Glomerular visceral epithelial cell (primary cell): ENCODE measurements at regions not wholly inside any gene's neighbourhood (a gene's known extent, or its start where the extent isn't known, plus 50 kb on each side); places are given as distances from the start of the nearest gene placed in this dataset.

ENCODE experiments used
- DNase-seq: peaks from one replicate; pipeline ENCODE4 v3.0.0-alpha.2; 2016; ENCODE audit errors: extremely low spot score

- no peak for DNase-seq
Measured at GRCh38 chr18:69216321-69216720, 184.4 kb upstream of the DOK6 start.

GRCh38 chr18:69217196-69218000 lies 183.3 kb upstream of the DOK6 start:
- no peak for DNase-seq

GRCh38 chr18:69220529-69220928 lies 180.2 kb upstream of the DOK6 start:
- no peak for DNase-seq

GRCh38 chr18:69222089-69222488 lies 178.6 kb upstream of the DOK6 start:
- DNase-seq: no peak

- DNase-seq: no peak
Measured at GRCh38 chr18:69226971-69227370, 173.7 kb upstream of the DOK6 start.

- DNase-seq: no peak
Measured at GRCh38 chr18:69230204-69230603, 170.5 kb upstream of the DOK6 start.

- DNase-seq: no peak
Measured at GRCh38 chr18:69233465-69234054, 167.1 kb upstream of the DOK6 start.

- no peak for DNase-seq
Measured at GRCh38 chr18:69239849-69240674, 160.6 kb upstream of the DOK6 start.

GRCh38 chr18:69246027-69246426 lies 154.7 kb upstream of the DOK6 start:
- DNase-seq: no peak

- no peak for DNase-seq
Measured at GRCh38 chr18:69250305-69251151, 150.2 kb upstream of the DOK6 start.

GRCh38 chr18:69257861-69258458 lies 142.7 kb upstream of the DOK6 start:
- peak; percentile 17 for DNase-seq

GRCh38 chr18:69259282-69259681 lies 141.4 kb upstream of the DOK6 start:
- no peak for DNase-seq

- no peak for DNase-seq
Measured at GRCh38 chr18:69261406-69261805, 139.3 kb upstream of the DOK6 start.

- no peak for DNase-seq
Measured at GRCh38 chr18:69265656-69266055, 135.0 kb upstream of the DOK6 start.

- no peak for DNase-seq
Measured at GRCh38 chr18:69267895-69268294, 132.8 kb upstream of the DOK6 start.

GRCh38 chr18:69282371-69282770 lies 118.3 kb upstream of the DOK6 start:
- DNase-seq: no peak

GRCh38 chr18:69291044-69291443 lies 109.6 kb upstream of the DOK6 start:
- no peak for DNase-seq

- no peak for DNase-seq
Measured at GRCh38 chr18:69291755-69292154, 108.9 kb upstream of the DOK6 start.

GRCh38 chr18:69300185-69300584 lies 100.5 kb upstream of the DOK6 start:
- no peak for DNase-seq

- DNase-seq: no peak
Measured at GRCh38 chr18:69308619-69309018, 92.1 kb upstream of the DOK6 start.

GRCh38 chr18:69326094-69326493 lies 74.6 kb upstream of the DOK6 start:
- no peak for DNase-seq
